ENCODE measurements at regions not wholly inside any gene's neighbourhood (a gene's known extent, or its start where the extent isn't known, plus 50 kb on each side); places are given as distances from the start of the nearest gene placed in this dataset.
A peak's percentile ranks its signal among the peaks of the same experiment; 100 is the strongest.

DNA sequence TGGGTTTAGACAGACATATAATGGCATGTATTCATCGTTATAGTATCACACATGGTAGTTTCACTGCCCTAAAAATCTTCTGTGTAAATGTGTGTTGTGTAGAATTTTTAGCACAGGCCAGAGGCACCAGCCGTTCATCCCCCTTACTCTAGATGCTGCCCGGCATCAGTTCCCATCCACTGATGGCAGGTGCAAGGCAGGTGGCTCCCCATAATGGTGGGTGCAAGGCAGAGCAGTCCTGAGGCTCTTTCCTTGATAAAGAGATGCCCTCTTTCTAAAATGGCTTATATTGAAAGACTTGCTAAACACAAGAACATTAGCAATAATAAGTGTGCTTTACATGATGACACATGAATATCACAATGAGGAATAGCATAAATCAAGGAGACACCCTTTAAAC is 508.5 kb downstream of the EPHA4 start:
- no peak for DNase-seq (ENCODE audit: low read depth)

- DNase-seq (ENCODE audit: low read depth): no peak
Observed at GRCh38 chr2:221064058-221064854, 507.8 kb downstream of the EPHA4 start.

GRCh38 chr2:221064880-221065279 is 507.2 kb downstream of the EPHA4 start:
- no peak for DNase-seq (ENCODE audit: low read depth)

DNA sequence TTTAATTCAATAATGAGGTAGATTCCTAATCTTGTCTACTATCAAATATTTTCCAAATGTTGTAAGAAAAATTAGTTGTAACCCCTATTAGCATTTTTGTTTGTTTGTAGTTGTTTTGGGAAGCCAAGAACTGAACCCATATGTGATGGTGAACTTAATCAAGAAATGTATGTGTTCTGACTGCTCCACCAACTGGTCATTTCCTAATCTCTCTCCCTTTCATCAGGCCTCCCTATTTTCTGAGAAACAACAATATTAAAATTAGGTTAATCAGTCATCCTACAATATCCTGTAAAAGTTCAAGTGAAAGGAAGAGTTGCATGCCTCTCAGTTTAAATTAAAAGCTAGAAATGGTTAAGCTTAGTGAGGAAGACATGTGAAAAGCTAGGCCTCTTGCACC is 504.0 kb downstream of the EPHA4 start:
- DNase-seq (ENCODE audit: low read depth): no peak

DNA sequence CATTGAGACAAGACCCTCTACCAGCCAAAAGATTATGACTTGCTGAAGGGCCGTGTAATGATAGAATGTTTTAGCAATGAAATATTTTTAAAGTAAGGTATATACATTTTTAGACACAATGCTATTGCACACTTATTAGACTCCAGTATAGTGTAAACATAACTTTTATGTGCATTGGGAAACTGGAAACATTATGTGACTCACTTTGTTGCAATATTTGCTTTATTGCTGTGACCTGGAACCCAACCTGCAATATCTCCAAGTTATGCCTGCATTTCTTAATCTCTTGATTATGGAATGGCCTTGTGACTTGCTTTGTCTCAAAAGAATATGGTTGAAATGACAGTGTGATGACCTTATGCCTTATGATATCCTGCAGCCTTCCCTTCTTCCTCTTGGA is 502.0 kb downstream of the EPHA4 start:
- DNase-seq (ENCODE audit: low read depth): no peak

DNA sequence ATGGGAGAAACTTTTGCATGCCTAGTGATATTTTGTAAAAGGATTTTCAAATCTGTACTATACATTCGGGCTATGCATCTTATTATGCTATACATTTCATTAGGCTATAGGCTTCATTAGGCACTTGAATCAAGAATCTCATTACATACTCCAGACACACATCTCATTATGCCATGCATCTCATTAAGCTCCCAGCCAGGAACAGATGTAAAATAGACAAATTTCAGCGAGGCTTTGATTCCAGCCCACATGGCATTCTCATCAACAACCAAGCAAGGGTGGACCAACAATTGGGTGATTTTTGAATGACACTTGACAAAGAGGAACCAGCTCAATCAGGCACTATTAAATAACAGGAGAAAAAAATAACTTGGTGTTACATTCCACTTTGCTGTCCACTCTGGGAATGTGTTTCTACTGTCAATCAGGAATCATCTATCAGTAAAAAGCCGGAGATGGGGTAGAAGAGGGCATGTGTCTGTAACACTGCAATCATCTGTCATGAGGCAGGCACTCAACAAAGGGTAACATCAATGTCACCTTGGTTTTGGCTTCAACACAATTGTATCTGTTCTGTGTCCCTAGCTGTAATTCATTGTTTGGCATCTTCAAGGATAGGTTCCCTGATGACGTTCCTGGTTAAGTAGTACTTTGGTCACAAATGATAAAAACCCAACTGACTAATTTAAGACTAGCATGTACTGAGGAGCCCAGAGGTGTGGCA is 498.6 kb downstream of the EPHA4 start:
- no peak for DNase-seq (ENCODE audit: low read depth)

DNA sequence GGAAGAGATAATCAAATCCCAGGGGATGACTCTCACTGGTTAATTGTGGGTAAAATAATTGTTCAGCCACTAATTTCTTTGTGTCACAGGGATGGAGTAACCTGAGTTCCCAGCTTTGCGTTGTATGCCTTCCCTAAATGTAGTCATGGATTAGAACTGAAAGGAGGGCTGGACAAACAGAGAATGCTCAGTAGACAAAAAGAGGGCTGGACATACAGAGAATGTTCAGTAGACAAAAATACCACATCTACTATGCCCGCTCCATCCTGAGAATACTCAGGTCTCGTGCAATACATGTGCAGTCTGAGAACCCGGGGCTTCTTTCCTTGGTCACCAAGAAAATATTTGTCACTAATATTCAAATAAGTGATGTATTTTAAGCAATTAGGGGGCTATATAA is 497.9 kb downstream of the EPHA4 start:
- no peak for DNase-seq (ENCODE audit: low read depth)

- peak; percentile 17 for DNase-seq (ENCODE audit: low read depth)
Observed at GRCh38 chr2:221075203-221075602, 496.9 kb downstream of the EPHA4 start.

- DNase-seq (ENCODE audit: low read depth): no peak
Observed at GRCh38 chr2:221077251-221077650, 494.9 kb downstream of the EPHA4 start.

DNA sequence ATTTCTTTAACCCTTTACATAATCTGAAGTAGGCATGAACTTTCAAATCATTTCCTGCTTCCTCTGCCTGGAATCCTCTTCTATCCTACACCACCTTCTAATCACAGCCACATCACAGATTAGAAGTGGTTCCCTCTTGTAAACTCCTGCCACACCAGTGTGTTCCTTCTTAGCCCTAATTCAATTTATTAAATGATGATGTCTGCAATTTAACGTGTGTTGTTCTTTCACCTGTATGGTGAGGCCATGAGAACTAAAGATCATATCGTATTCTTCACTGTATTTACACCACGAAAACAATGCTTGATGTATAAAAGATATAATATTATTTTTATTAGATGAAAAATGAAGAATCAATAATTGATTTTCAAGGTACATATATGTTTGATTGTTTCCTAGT is 494.3 kb downstream of the EPHA4 start:
- no peak for DNase-seq (ENCODE audit: low read depth)

GRCh38 chr2:221085341-221085900 is 486.7 kb downstream of the EPHA4 start:
- DNase-seq (ENCODE audit: low read depth): no peak

DNA sequence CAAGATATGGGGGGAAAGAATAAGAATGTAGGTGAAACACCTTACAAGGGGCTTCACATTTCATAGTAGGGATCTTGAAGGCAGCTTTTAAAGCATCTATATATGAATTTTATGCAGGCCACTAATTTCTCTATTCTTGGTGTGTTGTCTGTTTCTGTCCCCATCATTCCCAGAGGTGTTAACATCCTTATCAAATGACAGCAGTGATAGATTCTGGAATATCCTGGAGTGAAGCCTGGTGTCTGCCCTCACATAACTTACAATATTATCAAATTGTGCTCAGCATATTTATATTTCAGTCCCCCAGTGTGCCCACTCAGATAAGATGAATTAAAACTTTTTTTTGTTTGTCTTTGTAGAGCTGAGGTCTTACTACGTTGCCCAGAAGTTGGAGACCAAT is 486.2 kb downstream of the EPHA4 start:
- no peak for DNase-seq (ENCODE audit: low read depth)

- DNase-seq (ENCODE audit: low read depth): no peak
Observed at GRCh38 chr2:221087779-221088178, 484.3 kb downstream of the EPHA4 start.

DNA sequence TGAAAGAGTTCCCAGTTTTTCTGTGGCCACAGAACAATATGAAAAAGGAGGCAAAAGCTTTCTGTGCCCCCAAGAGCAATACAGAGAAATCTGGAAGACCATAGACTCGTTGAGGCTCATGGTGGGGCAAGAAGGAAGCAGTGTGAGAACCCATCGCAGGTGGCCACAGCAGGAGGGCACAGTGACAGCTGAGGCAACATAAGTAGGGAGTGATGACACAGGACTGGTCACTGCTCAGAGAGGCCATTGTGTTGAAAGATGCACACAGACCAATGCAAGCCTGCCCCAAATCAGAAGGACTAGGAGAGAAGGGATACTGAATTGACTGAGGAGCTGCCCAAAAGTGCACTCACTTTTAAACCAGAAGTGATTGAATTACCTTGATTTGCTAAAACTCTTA is 483.6 kb downstream of the EPHA4 start:
- DNase-seq (ENCODE audit: low read depth): no peak

- DNase-seq (ENCODE audit: low read depth): no peak
Observed at GRCh38 chr2:221095356-221095755, 476.7 kb downstream of the EPHA4 start.

- no peak for DNase-seq (ENCODE audit: low read depth)
Observed at GRCh38 chr2:221096706-221097567, 475.2 kb downstream of the EPHA4 start.

GRCh38 chr2:221097568-221097915 is 474.6 kb downstream of the EPHA4 start:
- DNase-seq (ENCODE audit: low read depth): peak; percentile 43

GRCh38 chr2:221097949-221098348 is 474.2 kb downstream of the EPHA4 start:
- no peak for DNase-seq (ENCODE audit: low read depth)

- no peak for DNase-seq (ENCODE audit: low read depth)
Observed at GRCh38 chr2:221100467-221101089, 471.5 kb downstream of the EPHA4 start.

GRCh38 chr2:221102896-221103688 is 469.0 kb downstream of the EPHA4 start:
- no peak for DNase-seq (ENCODE audit: low read depth)

DNA sequence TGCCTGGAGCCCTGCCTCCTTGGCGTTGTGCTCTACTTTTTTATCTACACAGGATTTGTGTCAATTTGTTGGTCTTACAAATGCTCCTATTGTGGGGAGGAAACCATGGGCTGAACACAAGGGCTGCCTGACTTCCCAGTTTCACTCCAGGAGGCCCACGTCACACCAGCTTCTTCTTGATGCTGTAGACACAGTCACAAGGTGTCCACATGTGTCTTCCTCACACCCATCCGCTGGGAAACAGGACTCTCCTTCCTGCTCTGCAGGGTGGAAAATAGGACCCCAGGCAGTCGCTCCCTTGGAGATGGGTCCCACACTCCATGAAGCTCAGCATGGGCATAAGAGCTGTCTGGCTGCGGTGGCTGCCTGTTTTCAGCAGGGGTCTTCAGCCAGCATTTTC is 468.2 kb downstream of the EPHA4 start:
- no peak for DNase-seq (ENCODE audit: low read depth)
